SK-N-SH treated with all-trans-retinoic acid at 6 μM for 48 hours (cell line): ENCODE measurements at regions not wholly inside any gene's neighbourhood (a gene's known extent, or its start where the extent isn't known, plus 50 kb on each side); places are given as distances from the start of the nearest gene placed in this dataset.
A peak's percentile ranks its signal among the peaks of the same experiment; 100 is the strongest.

Experiments
- BACH2 ChIP-seq: fragments of 250-450 bp; sonication (Bioruptor Pico); IDR thresholded peaks from 2 replicates; pipeline ENCODE4 v1.9.0; 2021; ENCODE audit warnings: mild to moderate bottlenecking, borderline replicate concordance
- GLIS3 ChIP-seq: fragments of 250-450 bp; sonication (Bioruptor Pico); IDR thresholded peaks from 2 replicates; pipeline ENCODE4 v1.5.0; 2020; ENCODE audit warnings: mild to moderate bottlenecking, moderate library complexity
- ISL1 ChIP-seq: fragments of 250-450 bp; sonication (Bioruptor Pico); IDR thresholded peaks from 2 replicates; pipeline ENCODE4 v2.1.2; 2022; ENCODE audit warnings: mild to moderate bottlenecking, moderate library complexity
- OSR1 ChIP-seq: fragments of 250-450 bp; sonication (Bioruptor Pico); IDR thresholded peaks from 2 replicates; pipeline ENCODE4 v1.8.0; 2022; ENCODE audit warnings: moderate library complexity, mild to moderate bottlenecking, inconsistent platforms
- SNAI2 ChIP-seq: fragments of 250-450 bp; sonication (Bioruptor Pico); IDR thresholded peaks from 2 replicates; pipeline ENCODE4 v1.5.0; 2020; ENCODE audit warnings: mild to moderate bottlenecking, moderate library complexity
- TCF4 ChIP-seq: fragments of 250-450 bp; sonication (Bioruptor Pico); IDR thresholded peaks from 2 replicates; pipeline ENCODE4 v1.8.0; 2021; ENCODE audit warnings: mild to moderate bottlenecking, moderate library complexity, borderline replicate concordance
- ZFP3 ChIP-seq: fragments of 250-450 bp; sonication (Bioruptor Pico); IDR thresholded peaks from 2 replicates; pipeline ENCODE4 v1.5.0; 2020; ENCODE audit warnings: mild to moderate bottlenecking, moderate library complexity
- ZFP30 ChIP-seq: fragments of 450-650 bp; formaldehyde crosslinking; IDR thresholded peaks from 2 replicates; pipeline ENCODE4 v1.5.0; 2022; ENCODE audit warnings: mild to moderate bottlenecking, moderate library complexity
- TF ChIP-seq, protein P1 (sequence below): fragments of 250-450 bp; sonication (Bioruptor Pico); IDR thresholded peaks from 2 replicates; pipeline ENCODE4 v1.5.1; 2021; ENCODE audit warnings: mild to moderate bottlenecking, moderate library complexity
- TF ChIP-seq, protein P2 (sequence below): fragments of 250-450 bp; sonication (Bioruptor Pico); IDR thresholded peaks from 2 replicates; pipeline ENCODE4 v1.5.1; 2020; ENCODE audit warnings: low read depth, mild to moderate bottlenecking, moderate library complexity
- TF ChIP-seq, protein P3 (sequence below): fragments of 250-450 bp; sonication (Bioruptor Pico); IDR thresholded peaks from 2 replicates; pipeline ENCODE4 v1.8.0; 2020; ENCODE audit warnings: mild to moderate bottlenecking, moderate library complexity, borderline replicate concordance

DNA sequence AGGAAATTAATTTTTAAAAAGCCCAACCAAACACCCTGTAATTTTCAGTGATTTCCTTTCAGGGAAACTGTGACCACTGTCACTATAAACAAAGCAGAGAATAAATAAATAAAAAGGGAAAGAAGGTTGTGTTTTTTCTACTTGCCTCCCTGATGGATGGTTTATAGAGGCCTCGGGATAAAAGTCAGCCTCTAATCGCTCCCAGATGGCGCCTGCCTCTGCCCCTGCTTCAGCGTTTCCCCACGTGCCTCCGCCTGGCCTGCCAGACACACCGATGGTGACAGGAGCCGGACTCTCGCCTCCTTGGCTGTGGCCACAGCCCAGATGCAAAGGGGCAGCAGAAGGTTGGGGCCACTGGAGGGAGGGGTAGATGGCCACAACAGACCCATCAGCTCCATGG is 327.7 kb downstream of the CDC5L start:
- no peak for TF ChIP-seq ZFP3 (CRISPR knock-in tag)
- TF ChIP-seq, protein P1, sequence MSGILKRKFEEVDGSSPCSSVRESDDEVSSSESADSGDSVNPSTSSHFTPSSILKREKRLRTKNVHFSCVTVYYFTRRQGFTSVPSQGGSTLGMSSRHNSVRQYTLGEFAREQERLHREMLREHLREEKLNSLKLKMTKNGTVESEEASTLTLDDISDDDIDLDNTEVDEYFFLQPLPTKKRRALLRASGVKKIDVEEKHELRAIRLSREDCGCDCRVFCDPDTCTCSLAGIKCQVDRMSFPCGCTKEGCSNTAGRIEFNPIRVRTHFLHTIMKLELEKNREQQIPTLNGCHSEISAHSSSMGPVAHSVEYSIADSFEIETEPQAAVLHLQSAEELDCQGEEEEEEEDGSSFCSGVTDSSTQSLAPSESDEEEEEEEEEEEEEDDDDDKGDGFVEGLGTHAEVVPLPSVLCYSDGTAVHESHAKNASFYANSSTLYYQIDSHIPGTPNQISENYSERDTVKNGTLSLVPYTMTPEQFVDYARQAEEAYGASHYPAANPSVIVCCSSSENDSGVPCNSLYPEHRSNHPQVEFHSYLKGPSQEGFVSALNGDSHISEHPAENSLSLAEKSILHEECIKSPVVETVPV (CRISPR knock-in tag) = no peak
- TF ChIP-seq SNAI2 (CRISPR knock-in tag) = no peak
- TF ChIP-seq, protein P2, sequence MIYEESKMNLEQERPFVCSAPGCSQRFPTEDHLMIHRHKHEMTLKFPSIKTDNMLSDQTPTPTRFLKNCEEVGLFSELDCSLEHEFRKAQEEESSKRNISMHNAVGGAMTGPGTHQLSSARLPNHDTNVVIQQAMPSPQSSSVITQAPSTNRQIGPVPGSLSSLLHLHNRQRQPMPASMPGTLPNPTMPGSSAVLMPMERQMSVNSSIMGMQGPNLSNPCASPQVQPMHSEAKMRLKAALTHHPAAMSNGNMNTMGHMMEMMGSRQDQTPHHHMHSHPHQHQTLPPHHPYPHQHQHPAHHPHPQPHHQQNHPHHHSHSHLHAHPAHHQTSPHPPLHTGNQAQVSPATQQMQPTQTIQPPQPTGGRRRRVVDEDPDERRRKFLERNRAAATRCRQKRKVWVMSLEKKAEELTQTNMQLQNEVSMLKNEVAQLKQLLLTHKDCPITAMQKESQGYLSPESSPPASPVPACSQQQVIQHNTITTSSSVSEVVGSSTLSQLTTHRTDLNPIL (CRISPR knock-in tag) = no peak
- TF ChIP-seq GLIS3 (CRISPR knock-in tag) = no peak
- TF ChIP-seq OSR1 (CRISPR knock-in tag) = no peak
- no peak for TF ChIP-seq ZFP30 (CRISPR knock-in tag)
- TF ChIP-seq TCF4 (CRISPR knock-in tag) = peak; percentile 89
- no peak for TF ChIP-seq BACH2 (CRISPR knock-in tag)
- TF ChIP-seq ISL1 (CRISPR knock-in tag) = no peak
- TF ChIP-seq, protein P3, sequence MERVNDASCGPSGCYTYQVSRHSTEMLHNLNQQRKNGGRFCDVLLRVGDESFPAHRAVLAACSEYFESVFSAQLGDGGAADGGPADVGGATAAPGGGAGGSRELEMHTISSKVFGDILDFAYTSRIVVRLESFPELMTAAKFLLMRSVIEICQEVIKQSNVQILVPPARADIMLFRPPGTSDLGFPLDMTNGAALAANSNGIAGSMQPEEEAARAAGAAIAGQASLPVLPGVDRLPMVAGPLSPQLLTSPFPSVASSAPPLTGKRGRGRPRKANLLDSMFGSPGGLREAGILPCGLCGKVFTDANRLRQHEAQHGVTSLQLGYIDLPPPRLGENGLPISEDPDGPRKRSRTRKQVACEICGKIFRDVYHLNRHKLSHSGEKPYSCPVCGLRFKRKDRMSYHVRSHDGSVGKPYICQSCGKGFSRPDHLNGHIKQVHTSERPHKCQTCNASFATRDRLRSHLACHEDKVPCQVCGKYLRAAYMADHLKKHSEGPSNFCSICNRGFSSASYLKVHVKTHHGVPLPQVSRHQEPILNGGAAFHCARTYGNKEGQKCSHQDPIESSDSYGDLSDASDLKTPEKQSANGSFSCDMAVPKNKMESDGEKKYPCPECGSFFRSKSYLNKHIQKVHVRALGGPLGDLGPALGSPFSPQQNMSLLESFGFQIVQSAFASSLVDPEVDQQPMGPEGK = no peak
